ENCODE measurements at regions not wholly inside any gene's neighbourhood (a gene's known extent, or its start where the extent isn't known, plus 50 kb on each side); places are given as distances from the start of the nearest gene placed in this dataset.

DNA sequence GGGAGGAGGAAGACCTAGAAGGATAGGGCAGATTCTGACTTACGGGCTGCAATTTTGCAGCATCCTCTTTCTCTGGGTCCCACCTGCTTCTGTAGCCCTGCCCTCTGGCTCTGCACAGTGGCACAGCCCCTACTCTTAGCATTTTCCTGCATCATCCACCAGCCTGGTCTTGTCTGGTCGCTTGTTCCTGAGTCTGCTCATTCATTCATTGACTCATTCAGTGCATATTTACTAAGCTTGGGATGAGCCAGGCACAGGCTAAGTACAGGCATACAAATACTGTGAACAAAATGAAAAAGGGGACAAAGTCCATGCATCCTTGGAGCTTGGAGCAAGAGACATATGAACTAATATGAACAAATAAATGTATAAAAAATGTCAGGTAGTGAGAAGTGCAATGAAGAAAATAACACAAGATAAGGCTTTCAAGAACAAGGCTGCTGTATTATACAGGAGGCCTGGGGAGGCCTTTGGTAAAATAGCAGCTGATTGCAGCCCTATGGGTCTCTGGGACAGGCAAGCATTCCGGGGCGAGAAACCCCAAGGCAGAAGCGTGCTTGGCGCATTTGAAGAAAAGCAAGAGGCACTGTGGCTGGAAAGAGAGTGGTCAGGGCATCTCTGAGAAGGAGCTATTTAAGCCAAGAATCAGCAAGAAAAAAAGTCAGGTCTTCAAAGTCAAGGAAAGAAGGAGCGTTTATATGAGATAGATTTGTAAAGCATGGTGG is 108.0 kb upstream of the ALX4 start:
- no peak overlapping the region for H3K4me2 ChIP-seq (ENCODE audit: extremely low read depth, insufficient read depth, low read length)
- H3K27ac ChIP-seq (ENCODE audit: insufficient read depth, low read length), result no peak overlapping the region
- no peaks in the 10 kb centered on the region for H3K27me3 ChIP-seq (ENCODE audit: control insufficient read depth, insufficient read depth, low read length)
- no peak overlapping the region for H3K9ac ChIP-seq (ENCODE audit: insufficient read depth, low read length)
- TF ChIP-seq CTCF (conservative IDR thresholded peaks at IDR 0.05 in 1 of 2, IDR thresholded peaks at IDR 0.05 in 1 of 2; ENCODE audit: low read depth in 1 of 2, low read length in 2 of 2), result no peak
- no peak for TF ChIP-seq EZH2 (IDR thresholded peaks at IDR 0.05; ENCODE audit: low read length, missing control alignments)
- H2AFZ ChIP-seq (ENCODE audit: low read length), result no peak overlapping the region
- no peaks in the 10 kb centered on the region for H3K9me3 ChIP-seq (ENCODE audit: control insufficient read depth, insufficient read depth, low read depth, low read length)
- H3K79me2 ChIP-seq (ENCODE audit: control insufficient read depth, insufficient read depth, low read length), result no peaks in the 10 kb centered on the region
- H4K20me1 ChIP-seq (ENCODE audit: control insufficient read depth, extremely low read depth, insufficient read depth, low read length), result no peaks in the 10 kb centered on the region
- H3K36me3 ChIP-seq (ENCODE audit: control insufficient read depth, insufficient read depth, low read length), result no peaks in the 10 kb centered on the region
- no peak for DNase-seq (ENCODE audit: low read depth in 2 of 2)
- no peak overlapping the region for H3K4me3 ChIP-seq (replicated peaks in 1 of 4; ENCODE audit: control extremely low read depth in 1 of 4, insufficient read depth in 1 of 4, low read depth in 3 of 4, low read length in 4 of 4)
- H3K4me1 ChIP-seq (ENCODE audit: control insufficient read depth, extremely low read depth, insufficient read depth, low read length), result no peaks in the 10 kb centered on the region

GRCh38 chr11:44418456-44418830 is 108.5 kb upstream of the ALX4 start:
- Histone ChIP-seq H3K9ac (ENCODE audit: insufficient read depth, low read length) (no peak overlapping the region), H4K20me1 (ENCODE audit: control insufficient read depth, extremely low read depth, insufficient read depth, low read length) (no peaks in the 10 kb centered on the region), H3K27me3 (ENCODE audit: control insufficient read depth, insufficient read depth, low read length) (no peaks in the 10 kb centered on the region), H3K79me2 (ENCODE audit: control insufficient read depth, insufficient read depth, low read length) (no peaks in the 10 kb centered on the region), H3K4me3 (replicated peaks in 1 of 4; ENCODE audit: control extremely low read depth in 1 of 4, insufficient read depth in 1 of 4, low read depth in 3 of 4, low read length in 4 of 4) (no peak overlapping the region), H3K4me1 (ENCODE audit: control insufficient read depth, extremely low read depth, insufficient read depth, low read length) (no peaks in the 10 kb centered on the region), H2AFZ (ENCODE audit: low read length) (no peak overlapping the region), H3K9me3 (ENCODE audit: control insufficient read depth, insufficient read depth, low read depth, low read length) (no peaks in the 10 kb centered on the region), H3K36me3 (ENCODE audit: control insufficient read depth, insufficient read depth, low read length) (no peaks in the 10 kb centered on the region), H3K27ac (ENCODE audit: insufficient read depth, low read length) (no peak overlapping the region), H3K4me2 (ENCODE audit: extremely low read depth, insufficient read depth, low read length) (no peak overlapping the region)
- DNase-seq (ENCODE audit: low read depth in 2 of 2), result no peak
- TF ChIP-seq CTCF (conservative IDR thresholded peaks at IDR 0.05 in 1 of 2, IDR thresholded peaks at IDR 0.05 in 1 of 2; ENCODE audit: low read depth in 1 of 2, low read length in 2 of 2) (no peak), EZH2 (IDR thresholded peaks at IDR 0.05; ENCODE audit: low read length, missing control alignments) (no peak)

GRCh38 chr11:44421090-44421675 is 111.2 kb upstream of the ALX4 start:
- no peak overlapping the region for H2AFZ ChIP-seq (ENCODE audit: low read length)

More at GRCh38 chr11:44421090-44421675, 111.2 kb upstream of the ALX4 start:
- Histone ChIP-seq H3K79me2 (ENCODE audit: control insufficient read depth, insufficient read depth, low read length) (no peaks in the 10 kb centered on the region), H4K20me1 (ENCODE audit: control insufficient read depth, extremely low read depth, insufficient read depth, low read length) (no peaks in the 10 kb centered on the region), H3K4me3 (replicated peaks in 1 of 4; ENCODE audit: control extremely low read depth in 1 of 4, insufficient read depth in 1 of 4, low read depth in 3 of 4, low read length in 4 of 4) (no peak overlapping the region), H3K36me3 (ENCODE audit: control insufficient read depth, insufficient read depth, low read length) (no peaks in the 10 kb centered on the region), H3K27ac (ENCODE audit: insufficient read depth, low read length) (no peak overlapping the region), H3K9ac (ENCODE audit: insufficient read depth, low read length) (no peak overlapping the region), H3K9me3 (ENCODE audit: control insufficient read depth, insufficient read depth, low read depth, low read length) (no peaks in the 10 kb centered on the region), H3K4me1 (ENCODE audit: control insufficient read depth, extremely low read depth, insufficient read depth, low read length) (no peaks in the 10 kb centered on the region), H3K27me3 (ENCODE audit: control insufficient read depth, insufficient read depth, low read length) (no peaks in the 10 kb centered on the region), H3K4me2 (ENCODE audit: extremely low read depth, insufficient read depth, low read length) (no peak overlapping the region)
- no peak for DNase-seq (ENCODE audit: low read depth in 2 of 2)
- TF ChIP-seq CTCF (conservative IDR thresholded peaks at IDR 0.05 in 1 of 2, IDR thresholded peaks at IDR 0.05 in 1 of 2; ENCODE audit: low read depth in 1 of 2, low read length in 2 of 2) (no peak), EZH2 (IDR thresholded peaks at IDR 0.05; ENCODE audit: low read length, missing control alignments) (no peak)

Data from fibroblast of lung (primary cell).